ENCODE measurements at regions not wholly inside any gene's neighbourhood (a gene's known extent, or its start where the extent isn't known, plus 50 kb on each side); places are given as distances from the start of the nearest gene placed in this dataset.
"Not testable (repeated sequence)": the region's sequence is repeated elsewhere in the genome, so short reads cannot be mapped to it uniquely, and the experiment has no call there.

- no peaks in the 10 kb centered on the region for H3K27me3 ChIP-seq (ENCODE audit: control insufficient read depth in 2 of 2, insufficient read depth in 2 of 2, low read length in 2 of 2)
- no peaks in the 10 kb centered on the region for H3K9me3 ChIP-seq (ENCODE audit: control insufficient read depth in 2 of 2, low read length in 2 of 2)
- H3K36me3 ChIP-seq (ENCODE audit: control insufficient read depth in 2 of 2, insufficient read depth in 2 of 2, low read length in 2 of 2), result no peaks in the 10 kb centered on the region
- no peaks in the 10 kb centered on the region for H3K4me1 ChIP-seq (ENCODE audit: control insufficient read depth in 2 of 2, insufficient read depth in 2 of 2, low read length in 2 of 2)
- H3K4me3 ChIP-seq (ENCODE audit: low read length in 2 of 2), result no peak overlapping the region
- no peak overlapping the region for H3K9ac ChIP-seq (ENCODE audit: low read depth in 1 of 2, low read length in 2 of 2)
- H3K27ac ChIP-seq (ENCODE audit: low read depth in 2 of 2, low read length in 2 of 2), result no peak overlapping the region
These were observed 447.7 kb upstream of the CTSO start for GRCh38 chr4:156401371-156401770.

GRCh38 chr4:156396534-156396933 is 442.9 kb upstream of the CTSO start:
- Histone ChIP-seq H3K27me3 (ENCODE audit: control insufficient read depth in 2 of 2, insufficient read depth in 2 of 2, low read length in 2 of 2) (no peaks in the 10 kb centered on the region), H3K27ac (ENCODE audit: low read depth in 2 of 2, low read length in 2 of 2) (no peak overlapping the region)

GRCh38 chr4:156391325-156391653 is 437.6 kb upstream of the CTSO start:
- H3K27me3 ChIP-seq (ENCODE audit: control insufficient read depth in 2 of 2, insufficient read depth in 2 of 2, low read length in 2 of 2), result no peaks in the 10 kb centered on the region
- no peak overlapping the region for H3K27ac ChIP-seq (ENCODE audit: low read depth in 2 of 2, low read length in 2 of 2)
- H3K4me1 ChIP-seq (ENCODE audit: control insufficient read depth in 2 of 2, insufficient read depth in 2 of 2, low read length in 2 of 2), result no peaks in the 10 kb centered on the region
- no peak overlapping the region for H3K9ac ChIP-seq (ENCODE audit: low read depth in 1 of 2, low read length in 2 of 2)
- no peaks in the 10 kb centered on the region for H3K36me3 ChIP-seq (ENCODE audit: control insufficient read depth in 2 of 2, insufficient read depth in 2 of 2, low read length in 2 of 2)
- H3K4me3 ChIP-seq (ENCODE audit: low read length in 2 of 2), result no peak overlapping the region
- H3K9me3 ChIP-seq (ENCODE audit: control insufficient read depth in 2 of 2, low read length in 2 of 2), result no peaks in the 10 kb centered on the region

More at GRCh38 chr4:156396534-156396933, 442.9 kb upstream of the CTSO start:
- Histone ChIP-seq H3K36me3 (ENCODE audit: control insufficient read depth in 2 of 2, insufficient read depth in 2 of 2, low read length in 2 of 2) (no peaks in the 10 kb centered on the region), H3K4me3 (ENCODE audit: low read length in 2 of 2) (no peak overlapping the region), H3K9me3 (ENCODE audit: control insufficient read depth in 2 of 2, low read length in 2 of 2) (no peaks in the 10 kb centered on the region), H3K4me1 (ENCODE audit: control insufficient read depth in 2 of 2, insufficient read depth in 2 of 2, low read length in 2 of 2) (no peaks in the 10 kb centered on the region), H3K9ac (ENCODE audit: low read depth in 1 of 2, low read length in 2 of 2) (no peak overlapping the region)

- Histone ChIP-seq H3K36me3 (ENCODE audit: control insufficient read depth in 2 of 2, insufficient read depth in 2 of 2, low read length in 2 of 2) (no peaks in the 10 kb centered on the region), H3K27ac (ENCODE audit: low read depth in 2 of 2, low read length in 2 of 2) (no peak overlapping the region), H3K9me3 (ENCODE audit: control insufficient read depth in 2 of 2, low read length in 2 of 2) (no peaks in the 10 kb centered on the region), H3K4me1 (ENCODE audit: control insufficient read depth in 2 of 2, insufficient read depth in 2 of 2, low read length in 2 of 2) (no peaks in the 10 kb centered on the region), H3K4me3 (ENCODE audit: low read length in 2 of 2) (no peak overlapping the region), H3K9ac (ENCODE audit: low read depth in 1 of 2, low read length in 2 of 2) (no peak overlapping the region), H3K27me3 (ENCODE audit: control insufficient read depth in 2 of 2, insufficient read depth in 2 of 2, low read length in 2 of 2) (no peaks in the 10 kb centered on the region)
These were observed 437.1 kb upstream of the CTSO start for GRCh38 chr4:156390599-156391324.

- Histone ChIP-seq H3K36me3 (ENCODE audit: control insufficient read depth in 2 of 2, insufficient read depth in 2 of 2, low read length in 2 of 2) (no peaks in the 10 kb centered on the region), H3K27ac (ENCODE audit: low read depth in 2 of 2, low read length in 2 of 2) (no peak overlapping the region), H3K9ac (ENCODE audit: low read depth in 1 of 2, low read length in 2 of 2) (no peak overlapping the region), H3K4me1 (ENCODE audit: control insufficient read depth in 2 of 2, insufficient read depth in 2 of 2, low read length in 2 of 2) (no peaks in the 10 kb centered on the region), H3K4me3 (ENCODE audit: low read length in 2 of 2) (no peak overlapping the region), H3K27me3 (ENCODE audit: control insufficient read depth in 2 of 2, insufficient read depth in 2 of 2, low read length in 2 of 2) (no peaks in the 10 kb centered on the region), H3K9me3 (ENCODE audit: control insufficient read depth in 2 of 2, low read length in 2 of 2) (no peaks in the 10 kb centered on the region)
These were observed 435.2 kb upstream of the CTSO start for GRCh38 chr4:156388826-156389225.

- Histone ChIP-seq H3K9ac (ENCODE audit: low read depth in 1 of 2, low read length in 2 of 2) (no peak overlapping the region), H3K4me1 (ENCODE audit: control insufficient read depth in 2 of 2, insufficient read depth in 2 of 2, low read length in 2 of 2) (no peaks in the 10 kb centered on the region), H3K4me3 (ENCODE audit: low read length in 2 of 2) (no peak overlapping the region), H3K27me3 (ENCODE audit: control insufficient read depth in 2 of 2, insufficient read depth in 2 of 2, low read length in 2 of 2) (no peaks in the 10 kb centered on the region), H3K27ac (ENCODE audit: low read depth in 2 of 2, low read length in 2 of 2) (no peak overlapping the region), H3K9me3 (ENCODE audit: control insufficient read depth in 2 of 2, low read length in 2 of 2) (no peaks in the 10 kb centered on the region), H3K36me3 (ENCODE audit: control insufficient read depth in 2 of 2, insufficient read depth in 2 of 2, low read length in 2 of 2) (no peaks in the 10 kb centered on the region)
These were observed 424.5 kb upstream of the CTSO start for GRCh38 chr4:156378033-156378665.

GRCh38 chr4:156377036-156377710 is 423.5 kb upstream of the CTSO start:
- no peak overlapping the region for H3K4me3 ChIP-seq (ENCODE audit: low read length in 2 of 2)
- H3K27ac ChIP-seq (ENCODE audit: low read depth in 2 of 2, low read length in 2 of 2), result no peak overlapping the region
- no peaks in the 10 kb centered on the region for H3K9me3 ChIP-seq (ENCODE audit: control insufficient read depth in 2 of 2, low read length in 2 of 2)
- no peaks in the 10 kb centered on the region for H3K27me3 ChIP-seq (ENCODE audit: control insufficient read depth in 2 of 2, insufficient read depth in 2 of 2, low read length in 2 of 2)
- H3K4me1 ChIP-seq (ENCODE audit: control insufficient read depth in 2 of 2, insufficient read depth in 2 of 2, low read length in 2 of 2), result no peaks in the 10 kb centered on the region
- no peak overlapping the region for H3K9ac ChIP-seq (ENCODE audit: low read depth in 1 of 2, low read length in 2 of 2)
- no peaks in the 10 kb centered on the region for H3K36me3 ChIP-seq (ENCODE audit: control insufficient read depth in 2 of 2, insufficient read depth in 2 of 2, low read length in 2 of 2)

- Histone ChIP-seq H3K9me3 (ENCODE audit: control insufficient read depth in 2 of 2, low read length in 2 of 2) (no peaks in the 10 kb centered on the region), H3K4me1 (ENCODE audit: control insufficient read depth in 2 of 2, insufficient read depth in 2 of 2, low read length in 2 of 2) (no peaks in the 10 kb centered on the region), H3K4me3 (ENCODE audit: low read length in 2 of 2) (no peak overlapping the region), H3K9ac (ENCODE audit: low read depth in 1 of 2, low read length in 2 of 2) (no peak overlapping the region), H3K36me3 (ENCODE audit: control insufficient read depth in 2 of 2, insufficient read depth in 2 of 2, low read length in 2 of 2) (no peaks in the 10 kb centered on the region), H3K27me3 (ENCODE audit: control insufficient read depth in 2 of 2, insufficient read depth in 2 of 2, low read length in 2 of 2) (no peaks in the 10 kb centered on the region), H3K27ac (ENCODE audit: low read depth in 2 of 2, low read length in 2 of 2) (no peak overlapping the region)
These were observed 421.2 kb upstream of the CTSO start for GRCh38 chr4:156374894-156375293.

GRCh38 chr4:156374069-156374468 is 420.4 kb upstream of the CTSO start:
- Histone ChIP-seq H3K36me3 (ENCODE audit: control insufficient read depth in 2 of 2, insufficient read depth in 2 of 2, low read length in 2 of 2) (no peaks in the 10 kb centered on the region), H3K27me3 (ENCODE audit: control insufficient read depth in 2 of 2, insufficient read depth in 2 of 2, low read length in 2 of 2) (no peaks in the 10 kb centered on the region), H3K4me3 (ENCODE audit: low read length in 2 of 2) (no peak overlapping the region), H3K4me1 (ENCODE audit: control insufficient read depth in 2 of 2, insufficient read depth in 2 of 2, low read length in 2 of 2) (no peaks in the 10 kb centered on the region), H3K27ac (ENCODE audit: low read depth in 2 of 2, low read length in 2 of 2) (no peak overlapping the region), H3K9ac (ENCODE audit: low read depth in 1 of 2, low read length in 2 of 2) (no peak overlapping the region), H3K9me3 (ENCODE audit: control insufficient read depth in 2 of 2, low read length in 2 of 2) (no peaks in the 10 kb centered on the region)

- not testable (repeated sequence) for H3K36me3 ChIP-seq (ENCODE audit: control insufficient read depth in 2 of 2, insufficient read depth in 2 of 2, low read length in 2 of 2); H3K9ac ChIP-seq (ENCODE audit: low read depth in 1 of 2, low read length in 2 of 2); H3K27me3 ChIP-seq (ENCODE audit: control insufficient read depth in 2 of 2, insufficient read depth in 2 of 2, low read length in 2 of 2); H3K4me1 ChIP-seq (ENCODE audit: control insufficient read depth in 2 of 2, insufficient read depth in 2 of 2, low read length in 2 of 2); H3K9me3 ChIP-seq (ENCODE audit: control insufficient read depth in 2 of 2, low read length in 2 of 2); H3K27ac ChIP-seq (ENCODE audit: low read depth in 2 of 2, low read length in 2 of 2)
- peak overlapping the region in 1 of 2 donors; percentile 37 for H3K4me3 ChIP-seq (ENCODE audit: low read length in 2 of 2)
These were observed 413.8 kb upstream of the CTSO start for GRCh38 chr4:156367502-156367901.

All from mucosa of rectum (tissue), 2 donors.